Right cardiac atrium (tissue), 5 donors: ENCODE measurements at regions not wholly inside any gene's neighbourhood (a gene's known extent, or its start where the extent isn't known, plus 50 kb on each side); places are given as distances from the start of the nearest gene placed in this dataset.

ENCODE experiments used
- ATAC-seq, 2 donors: fragments of 200-7000 bp; cut with Tn5 transposase; one replicate each; pipeline versions ENCODE4 v1.8.0 to v1.9.1; 2020; ENCODE audit warnings: moderate library complexity in 2 of 2, mild to moderate bottlenecking in 1 of 2
- DNase-seq, 3 donors: peaks; one replicate each; pipeline ENCODE4 v3.0.0-alpha.2; 2020
- H3K27ac ChIP-seq: one replicate; pipeline ENCODE4 v1.5.1; 2013; ENCODE audit warnings: mild to moderate bottlenecking, low read length, control low read depth, moderate library complexity
- H3K27me3 ChIP-seq: one replicate; pipeline ENCODE4 v1.6.1; 2013; ENCODE audit not compliant: control insufficient read depth, insufficient read depth
- H3K4me1 ChIP-seq: one replicate; pipeline ENCODE4 v1.6.1; 2013; ENCODE audit warnings: low read length; ENCODE audit not compliant: control insufficient read depth, insufficient read depth
- H3K4me3 ChIP-seq: one replicate; pipeline ENCODE4 v1.5.1; 2013; ENCODE audit warnings: low read length, control low read depth
- H3K9me3 ChIP-seq: one replicate; pipeline ENCODE4 v1.6.1; 2013; ENCODE audit warnings: low read length; ENCODE audit not compliant: control insufficient read depth
- WGBS: extraction: QIAGEN DNeasy Blood & Tissue Kit; methylation state at CpG from one replicate; pipeline ENCODE4 v1.1.7; 2013; 5-methylcytosine and 5-hydroxymethylcytosine counted together
- intact Hi-C, 4 donors: fragments of 100-400 bp; cut with DNase I; formaldehyde crosslinking; loops; one replicate each; pipeline versions ENCODE4 v1.11.0 to v1.14.0; 2022 to 2023
- donor health status: healthy with polysubstance abuse.
- donor health status: DM: no; HTN: yes; CAD: no.
- donor health status: DM: no; HTN: no; CAD: no.
- donor health status: DM: no; HTN: yes; CAD: no; lungs with severe emphysema.
- donor health status: DM: yes; HTN: yes; CAD: no.

GRCh38 chr3:161444694-161445077, 51.9 kb upstream of the OTOL1 start:
- H3K4me1 ChIP-seq: no peaks in the 10 kb centered on the region
- H3K27me3 ChIP-seq: no peaks in the 10 kb centered on the region
- no peak for ATAC-seq
- WGBS: 78% methylated on average over 3 of the region's 3 CpGs
- intact Hi-C loops: no loop called here
- H3K27ac ChIP-seq: no peak overlapping the region
- DNase-seq: no peak
- H3K9me3 ChIP-seq: no peaks in the 10 kb centered on the region
- no peak overlapping the region for H3K4me3 ChIP-seq

GRCh38 chr3:161443921-161444693, 52.5 kb upstream of the OTOL1 start:
- WGBS: 77% methylated on average over 4 of the region's 4 CpGs
- H3K4me1 ChIP-seq: no peaks in the 10 kb centered on the region
- DNase-seq (no peak), ATAC-seq (no peak)
- intact Hi-C loops: no loop called here
- H3K27me3 ChIP-seq: no peaks in the 10 kb centered on the region
- no peak overlapping the region for H3K4me3 ChIP-seq
- no peaks in the 10 kb centered on the region for H3K9me3 ChIP-seq
- H3K27ac ChIP-seq: no peak overlapping the region

GRCh38 chr3:161430307-161430706, 59.0 kb upstream of the SPTSSB start:
- no peaks in the 10 kb centered on the region for H3K27me3 ChIP-seq
- intact Hi-C loops: no loop called here
- no peaks in the 10 kb centered on the region for H3K4me1 ChIP-seq
- no peak for DNase-seq
- H3K27ac ChIP-seq: no peak overlapping the region
- H3K4me3 ChIP-seq: no peak overlapping the region
- WGBS: 84% methylated on average over 4 of the region's 4 CpGs
- H3K9me3 ChIP-seq: no peaks in the 10 kb centered on the region
- no peak for ATAC-seq

- Histone ChIP-seq H3K9me3 (no peaks in the 10 kb centered on the region), H3K27ac (no peak overlapping the region), H3K4me1 (no peaks in the 10 kb centered on the region), H3K4me3 (no peak overlapping the region), H3K27me3 (no peaks in the 10 kb centered on the region)
- DNase-seq: no peak
- intact Hi-C loops: loop anchor here in 2 of 4 donors (10.0 kb wide), 2 partner anchors 153 to 743 kb away; no protein-coding TSS in a partner anchor
- no peak for ATAC-seq
- WGBS: 32% methylated on average over 1 of the region's 1 CpG
These were observed 56.0 kb upstream of the SPTSSB start for GRCh38 chr3:161427347-161427746.

- WGBS: 71% methylated on average over 4 of the region's 4 CpGs
- Histone ChIP-seq H3K4me1 (no peaks in the 10 kb centered on the region), H3K27me3 (no peaks in the 10 kb centered on the region), H3K4me3 (no peak overlapping the region), H3K9me3 (no peaks in the 10 kb centered on the region), H3K27ac (no peak overlapping the region)
- DNase-seq: no peak
- no peak for ATAC-seq
- intact Hi-C loops: loop anchor here in 2 of 4 donors (10.0 kb wide), 2 partner anchors 152 to 742 kb away; no protein-coding TSS in a partner anchor
These were observed 55.4 kb upstream of the SPTSSB start for GRCh38 chr3:161426758-161427157.

- no peak for DNase-seq
- Histone ChIP-seq H3K4me3 (no peak overlapping the region), H3K27ac (no peak overlapping the region), H3K27me3 (no peaks in the 10 kb centered on the region), H3K4me1 (no peaks in the 10 kb centered on the region), H3K9me3 (no peaks in the 10 kb centered on the region)
- intact Hi-C loops: loop anchor here (5.0 to 10.0 kb wide), 4 partner anchors 147 to 739 kb away; no protein-coding TSS in a partner anchor
- peak in 1 of 2 donors; percentile 45 for ATAC-seq
- 56% methylated on average over 5 of the region's 5 CpGs for WGBS
These were observed 52.7 kb upstream of the SPTSSB start for GRCh38 chr3:161423911-161424522.

- Histone ChIP-seq H3K9me3 (no peaks in the 10 kb centered on the region), H3K4me3 (no peak overlapping the region), H3K27me3 (no peaks in the 10 kb centered on the region), H3K27ac (no peak overlapping the region), H3K4me1 (no peaks in the 10 kb centered on the region)
- no peak for DNase-seq
- no peak for ATAC-seq
- WGBS: 69% methylated on average over 2 of the region's 2 CpGs
- intact Hi-C loops: loop anchor here (5.0 to 10.0 kb wide), 4 partner anchors 145 to 737 kb away; no protein-coding TSS in a partner anchor
These were observed 50.9 kb upstream of the SPTSSB start for GRCh38 chr3:161422171-161422700.
